DND-41 (cell line): ENCODE measurements at regions not wholly inside any gene's neighbourhood (a gene's known extent, or its start where the extent isn't known, plus 50 kb on each side); places are given as distances from the start of the nearest gene placed in this dataset.

ENCODE experiments used
- ATAC-seq: fragments of 200-7000 bp; cut with Tn5 transposase; 3 replicates; pipeline ENCODE4 v1.9.1; 2021; ENCODE audit warnings: low read depth; ENCODE audit not compliant: insufficient read depth
- DNase-seq: peaks from one replicate; pipeline ENCODE4 v3.0.0-alpha.2; 2020
- H2AFZ ChIP-seq: 2 replicates; pipeline ENCODE4 v1.6.0; 2012; ENCODE audit warnings: low read depth, low read length
- H3K27ac ChIP-seq: 2 replicates; pipeline ENCODE4 v1.5.1; 2012; ENCODE audit warnings: low read length, inconsistent platforms
- H3K27me3 ChIP-seq: fragments of 200-600 bp; sonication (generic); 2 replicates; pipeline ENCODE4 v1.6.0; 2012; ENCODE audit warnings: low read length, mild to moderate bottlenecking, inconsistent platforms; ENCODE audit not compliant: insufficient read depth, poor library complexity
- H3K36me3 ChIP-seq: 2 replicates; pipeline ENCODE4 v1.5.1; 2012; ENCODE audit warnings: low read length, inconsistent platforms; ENCODE audit not compliant: insufficient read depth
- H3K4me1 ChIP-seq: 2 replicates; pipeline ENCODE4 v1.5.1; 2012; ENCODE audit warnings: mild to moderate bottlenecking, low read length; ENCODE audit not compliant: insufficient read depth
- H3K4me2 ChIP-seq: 2 replicates; pipeline ENCODE4 v1.6.0; 2012; ENCODE audit warnings: mild to moderate bottlenecking, moderate library complexity, low read length, inconsistent platforms; ENCODE audit not compliant: insufficient read depth
- H3K4me3 ChIP-seq, 2 experiments: fragments of 200-600 bp in 1 of 2; shearing (Covaris generic) in 1 of 2; 2 replicates each; pipeline ENCODE4 v1.5.1; 2012 to 2016; ENCODE audit warnings: inconsistent platforms in 2 of 2, low read length in 2 of 2, mild to moderate bottlenecking in 2 of 2, low read depth in 1 of 2, moderate library complexity in 1 of 2
- H3K79me2 ChIP-seq: 2 replicates; pipeline ENCODE4 v1.6.0; 2012; ENCODE audit warnings: low read length, inconsistent platforms; ENCODE audit not compliant: insufficient read depth
- H3K9ac ChIP-seq: 2 replicates; pipeline ENCODE4 v1.6.0; 2012; ENCODE audit warnings: low read depth, mild to moderate bottlenecking, inconsistent platforms, low read length, moderate library complexity
- H3K9me3 ChIP-seq: 2 replicates; pipeline ENCODE4 v1.5.1; 2012; ENCODE audit warnings: low read length, moderate library complexity, mild to moderate bottlenecking, inconsistent platforms; ENCODE audit not compliant: insufficient read depth, severe bottlenecking
- H4K20me1 ChIP-seq: 2 replicates; pipeline ENCODE4 v1.6.0; 2012; ENCODE audit warnings: low read length; ENCODE audit not compliant: insufficient read depth
- EZH2 ChIP-seq: IDR thresholded peaks from 3 replicates; pipeline ENCODE4 v1.6.1; 2012; ENCODE audit warnings: borderline replicate concordance, low read depth, mild to moderate bottlenecking, moderate library complexity, low read length, inconsistent platforms; ENCODE audit not compliant: severe bottlenecking
- TF ChIP-seq, protein P1 (sequence below): IDR thresholded peaks from 2 replicates; pipeline ENCODE4 v1.5.1; 2012; ENCODE audit warnings: borderline replicate concordance, low read length, moderate library complexity, mild to moderate bottlenecking; ENCODE audit not compliant: poor library complexity, severe bottlenecking; ENCODE audit errors: extremely low read depth

GRCh38 chr12:47303207-47303606, 223.4 kb upstream of the AMIGO2 start:
- no peak for DNase-seq
- Histone ChIP-seq H2AFZ (no peak overlapping the region), H3K4me1 (peaks cover 7% of the 10 kb centered on the region), H3K9me3 (no peaks in the 10 kb centered on the region), H3K4me3 (no peak overlapping the region), H3K79me2 (no peaks in the 10 kb centered on the region), H3K4me2 (no peak overlapping the region), H3K27me3 (no peaks in the 10 kb centered on the region), H3K36me3 (no peaks in the 10 kb centered on the region), H4K20me1 (no peaks in the 10 kb centered on the region), H3K9ac (no peak overlapping the region), H3K27ac (no peak overlapping the region)
- TF ChIP-seq EZH2, result no peak
- TF ChIP-seq, protein P1, sequence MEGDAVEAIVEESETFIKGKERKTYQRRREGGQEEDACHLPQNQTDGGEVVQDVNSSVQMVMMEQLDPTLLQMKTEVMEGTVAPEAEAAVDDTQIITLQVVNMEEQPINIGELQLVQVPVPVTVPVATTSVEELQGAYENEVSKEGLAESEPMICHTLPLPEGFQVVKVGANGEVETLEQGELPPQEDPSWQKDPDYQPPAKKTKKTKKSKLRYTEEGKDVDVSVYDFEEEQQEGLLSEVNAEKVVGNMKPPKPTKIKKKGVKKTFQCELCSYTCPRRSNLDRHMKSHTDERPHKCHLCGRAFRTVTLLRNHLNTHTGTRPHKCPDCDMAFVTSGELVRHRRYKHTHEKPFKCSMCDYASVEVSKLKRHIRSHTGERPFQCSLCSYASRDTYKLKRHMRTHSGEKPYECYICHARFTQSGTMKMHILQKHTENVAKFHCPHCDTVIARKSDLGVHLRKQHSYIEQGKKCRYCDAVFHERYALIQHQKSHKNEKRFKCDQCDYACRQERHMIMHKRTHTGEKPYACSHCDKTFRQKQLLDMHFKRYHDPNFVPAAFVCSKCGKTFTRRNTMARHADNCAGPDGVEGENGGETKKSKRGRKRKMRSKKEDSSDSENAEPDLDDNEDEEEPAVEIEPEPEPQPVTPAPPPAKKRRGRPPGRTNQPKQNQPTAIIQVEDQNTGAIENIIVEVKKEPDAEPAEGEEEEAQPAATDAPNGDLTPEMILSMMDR, result no peak
- ATAC-seq, result no peak

DNA sequence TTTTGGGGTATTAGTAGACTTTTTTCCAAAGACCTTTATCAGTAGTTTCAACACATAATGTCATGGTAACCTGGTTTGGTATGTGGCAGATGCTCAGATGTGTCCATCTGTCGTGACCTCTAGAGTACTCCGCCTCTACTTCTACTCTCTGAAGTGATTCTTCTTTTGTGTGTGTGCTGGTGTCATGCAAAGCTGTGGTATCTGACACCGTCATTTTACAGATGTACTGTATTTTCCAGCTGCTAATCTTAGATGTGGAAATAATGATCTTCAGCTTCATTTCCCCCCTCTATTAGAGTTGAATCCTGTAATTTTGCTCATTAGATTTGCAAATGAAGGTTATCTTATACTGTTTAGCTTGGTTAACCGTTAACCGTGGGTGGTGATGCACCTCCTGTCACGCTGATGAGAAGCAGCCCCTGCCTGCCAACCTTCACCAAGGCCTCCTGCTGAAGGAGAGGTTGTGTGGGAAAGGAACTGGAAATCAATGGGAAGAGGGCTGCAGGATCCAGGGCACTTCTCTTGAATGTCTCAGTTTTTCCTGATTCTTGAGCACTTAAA, 222.4 kb upstream of the AMIGO2 start:
- Histone ChIP-seq H2AFZ (no peak overlapping the region), H3K4me2 (no peak overlapping the region), H3K9me3 (no peaks in the 10 kb centered on the region), H3K79me2 (no peaks in the 10 kb centered on the region), H3K9ac (no peak overlapping the region), H4K20me1 (no peaks in the 10 kb centered on the region), H3K4me3 (no peak overlapping the region), H3K27ac (no peak overlapping the region), H3K4me1 (peaks cover 8% of the 10 kb centered on the region), H3K27me3 (no peaks in the 10 kb centered on the region), H3K36me3 (no peaks in the 10 kb centered on the region)
- DNase-seq (no peak), ATAC-seq (no peak)
- TF ChIP-seq, protein P1, result no peak
- no peak for TF ChIP-seq EZH2

DNA sequence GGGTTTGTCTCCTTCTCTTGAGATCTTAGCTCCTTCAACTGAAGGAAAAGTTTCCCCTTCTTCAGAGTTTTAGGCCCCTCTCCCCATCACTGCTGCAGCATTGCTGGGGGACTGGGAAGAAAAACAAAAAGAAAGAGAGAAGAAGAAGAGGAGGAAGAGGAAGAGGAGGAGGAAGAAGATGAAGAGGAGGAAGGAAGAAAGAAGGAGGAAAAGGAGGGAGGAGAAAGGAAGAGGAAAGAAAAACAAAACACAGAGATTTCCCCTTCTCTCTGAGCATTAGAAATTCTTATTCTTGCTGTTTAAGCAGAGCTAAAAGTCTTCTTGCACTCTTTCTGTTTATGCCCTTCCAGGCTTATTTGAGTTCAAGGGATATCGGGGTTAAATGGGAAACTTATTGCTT, 219.8 kb upstream of the AMIGO2 start:
- TF ChIP-seq, protein P1, result no peak
- no peak for TF ChIP-seq EZH2
- Histone ChIP-seq H3K79me2 (no peaks in the 10 kb centered on the region), H3K27me3 (no peaks in the 10 kb centered on the region), H3K36me3 (no peaks in the 10 kb centered on the region), H3K9ac (no peak overlapping the region), H3K9me3 (no peaks in the 10 kb centered on the region), H2AFZ (no peak overlapping the region), H3K4me1 (peaks cover 8% of the 10 kb centered on the region), H3K4me3 (no peak overlapping the region), H3K27ac (no peak overlapping the region), H3K4me2 (no peak overlapping the region), H4K20me1 (no peaks in the 10 kb centered on the region)
- no peak for ATAC-seq
- no peak for DNase-seq

GRCh38 chr12:47297993-47298392, 218.2 kb upstream of the AMIGO2 start:
- Histone ChIP-seq H2AFZ (no peak overlapping the region), H3K4me3 (no peak overlapping the region), H3K4me2 (no peak overlapping the region), H3K79me2 (no peaks in the 10 kb centered on the region), H3K27ac (no peak overlapping the region), H3K36me3 (no peaks in the 10 kb centered on the region), H3K9me3 (no peaks in the 10 kb centered on the region), H3K27me3 (no peaks in the 10 kb centered on the region), H4K20me1 (no peaks in the 10 kb centered on the region), H3K9ac (no peak overlapping the region), H3K4me1 (peaks cover 8% of the 10 kb centered on the region)
- ATAC-seq, result peak; percentile 40; the same call in 1 of the 3 replicates
- DNase-seq, result no peak
- TF ChIP-seq, protein P1, result no peak
- TF ChIP-seq EZH2, result no peak
